ENCODE measurements at regions not wholly inside any gene's neighbourhood (a gene's known extent, or its start where the extent isn't known, plus 50 kb on each side); places are given as distances from the start of the nearest gene placed in this dataset.

GRCh38 chr21:38623552-38623951 is 125.3 kb upstream of the ERG start:
- Histone ChIP-seq H3K36me3 (ENCODE audit: control insufficient read depth in 2 of 2, insufficient read depth in 1 of 2, low read length in 2 of 2) (no peaks in the 10 kb centered on the region), H3K4me3 (ENCODE audit: low read depth, low read length) (no peak overlapping the region), H3K27ac (ENCODE audit: extremely low read depth, low read depth, low read length) (no peak overlapping the region), H3K4me1 (ENCODE audit: control insufficient read depth, insufficient read depth, low read length) (no peaks in the 10 kb centered on the region), H3K9me3 (ENCODE audit: control insufficient read depth, insufficient read depth, low read depth, low read length) (no peaks in the 10 kb centered on the region)
- ChIA-PET CTCF (no interaction called here), POLR2A (no interaction called here)
- no peak for TF ChIP-seq OVOL3 (tag by site-specific recombination; IDR thresholded peaks at IDR 0.05)
- TF ChIP-seq SP2 (tag by site-specific recombination; IDR thresholded peaks at IDR 0.05) = no peak
- peak; percentile 78 for TF ChIP-seq GLIS1 (tag by site-specific recombination; IDR thresholded peaks at IDR 0.05)
- no peak for TF ChIP-seq ZNF600 (tag by site-specific recombination; IDR thresholded peaks at IDR 0.05)
- TF ChIP-seq KLF10 (tag by site-specific recombination; IDR thresholded peaks at IDR 0.05) = no peak
- no peak for TF ChIP-seq ZBTB48 (tag by site-specific recombination; IDR thresholded peaks at IDR 0.05)
- TF ChIP-seq ZSCAN5A (tag by site-specific recombination; IDR thresholded peaks at IDR 0.05) = no peak

GRCh38 chr21:38625000-38625399 is 126.7 kb upstream of the ERG start:
- Histone ChIP-seq H3K9me3 (ENCODE audit: control insufficient read depth, insufficient read depth, low read depth, low read length) (no peaks in the 10 kb centered on the region), H3K4me1 (ENCODE audit: control insufficient read depth, insufficient read depth, low read length) (no peaks in the 10 kb centered on the region), H3K27ac (ENCODE audit: extremely low read depth, low read depth, low read length) (no peak overlapping the region), H3K4me3 (ENCODE audit: low read depth, low read length) (no peak overlapping the region), H3K36me3 (ENCODE audit: control insufficient read depth in 2 of 2, insufficient read depth in 1 of 2, low read length in 2 of 2) (no peaks in the 10 kb centered on the region)
- TF ChIP-seq ZNF704 (tag by site-specific recombination; IDR thresholded peaks at IDR 0.05) = no peak
- no peak for TF ChIP-seq GLI2 (tag by site-specific recombination; IDR thresholded peaks at IDR 0.05; ENCODE audit: borderline replicate concordance, low read depth)
- no peak for TF ChIP-seq ZNF571 (tag by site-specific recombination; IDR thresholded peaks at IDR 0.05)
- no peak for TF ChIP-seq ZNF510 (tag by site-specific recombination; IDR thresholded peaks at IDR 0.05; ENCODE audit: insufficient replicate concordance)
- TF ChIP-seq ZNF664 (tag by site-specific recombination; IDR thresholded peaks at IDR 0.05) = no peak
- no peak for TF ChIP-seq ZXDB (tag by site-specific recombination; IDR thresholded peaks at IDR 0.05)
- no peak for TF ChIP-seq ZNF221 (tag by site-specific recombination; IDR thresholded peaks at IDR 0.05; ENCODE audit: borderline replicate concordance)
- TF ChIP-seq ZNF777 (tag by site-specific recombination; IDR thresholded peaks at IDR 0.05; ENCODE audit: borderline replicate concordance) = no peak
- TF ChIP-seq ZBTB10 (tag by site-specific recombination; IDR thresholded peaks at IDR 0.05) = no peak
- TF ChIP-seq ZNF785 (tag by site-specific recombination; IDR thresholded peaks at IDR 0.05) = no peak
- no peak for TF ChIP-seq ZNF146 (tag by site-specific recombination; IDR thresholded peaks at IDR 0.05)
- no peak for TF ChIP-seq ZNF449 (tag by site-specific recombination; IDR thresholded peaks at IDR 0.05)
- TF ChIP-seq KLF10 (tag by site-specific recombination; IDR thresholded peaks at IDR 0.05) = no peak
- no peak for TF ChIP-seq SCRT2 (tag by site-specific recombination; IDR thresholded peaks at IDR 0.05)
- no peak for TF ChIP-seq ZNF37A (tag by site-specific recombination; IDR thresholded peaks at IDR 0.05)
- TF ChIP-seq ZFP37 (tag by site-specific recombination; IDR thresholded peaks at IDR 0.05) = no peak
- no peak for TF ChIP-seq ZNF791 (tag by site-specific recombination; IDR thresholded peaks at IDR 0.05)
- TF ChIP-seq ZNF324 (tag by site-specific recombination; IDR thresholded peaks at IDR 0.05) = no peak
- CTCF ChIA-PET = interaction anchor here (0.5 kb wide), 1 partner anchor 119 kb away, joined by 3 read pairs; no protein-coding TSS in a partner anchor
- POLR2A ChIA-PET = no interaction called here
